ENCODE measurements at regions not wholly inside any gene's neighbourhood (a gene's known extent, or its start where the extent isn't known, plus 50 kb on each side); places are given as distances from the start of the nearest gene placed in this dataset.

- no peaks in the 10 kb centered on the region for H3K9me2 ChIP-seq
- ChIA-PET POLR2A (no interaction called here), CTCF (interaction anchor here (0.7 to 1.2 kb wide), 3 partner anchors 8 to 186 kb away, joined by 3 to 4 read pairs (median 3); no protein-coding TSS in a partner anchor)
- DNase-seq = no peak
- H3K36me3 ChIP-seq (replicated peaks in 1 of 2; ENCODE audit: control insufficient read depth in 1 of 2, insufficient read depth in 2 of 2, low read length in 1 of 2) = no peaks in the 10 kb centered on the region
- no peaks in the 10 kb centered on the region for H3K79me2 ChIP-seq (ENCODE audit: insufficient read depth)
- no peaks in the 10 kb centered on the region for H4K20me1 ChIP-seq (ENCODE audit: insufficient read depth)
- no peak overlapping the region for H2AFZ ChIP-seq (ENCODE audit: low read depth)
- H3F3A ChIP-seq (replicated peaks; ENCODE audit: insufficient read depth) = no peaks in the 10 kb centered on the region
- H3K27ac ChIP-seq (ENCODE audit: low read depth in 2 of 2, low read length in 1 of 2) = peak overlapping the region in 1 of 2 experiments; percentile 65; a peak in 2 of 4 replicates
- H3K4me2 ChIP-seq = no peak overlapping the region
- H3K4me3 ChIP-seq (ENCODE audit: low read depth in 2 of 2, low read length in 1 of 2) = no peak overlapping the region
- H3K27me3 ChIP-seq (ENCODE audit: insufficient read depth) = no peaks in the 10 kb centered on the region
- TF ChIP-seq PBX3 (IDR thresholded peaks at IDR 0.05) (peak; percentile 20; the same call in 1 of the 2 replicates), GABPA (IDR thresholded peaks at IDR 0.05; ENCODE audit: low read depth) (no peak)
- no peak overlapping the region for H3K9ac ChIP-seq
- WGBS (ENCODE audit: low lambda C conversion rate) = 39% methylated on average over 2 of the region's 2 CpGs
- no peaks in the 10 kb centered on the region for H3K9me3 ChIP-seq
- H3K4me1 ChIP-seq (ENCODE audit: control insufficient read depth in 1 of 2, insufficient read depth in 2 of 2, low read depth in 1 of 2, low read length in 1 of 2) = no peaks in the 10 kb centered on the region; a peak in 1 of 4 replicates
Measured at GRCh38 chr3:116872688-116873087, 163.1 kb downstream of the TUSC7 start.

GRCh38 chr3:116873142-116873541 is 163.6 kb downstream of the TUSC7 start:
- Histone ChIP-seq H3K79me2 (ENCODE audit: insufficient read depth) (no peaks in the 10 kb centered on the region), H3K4me2 (no peak overlapping the region), H3K36me3 (replicated peaks in 1 of 2; ENCODE audit: control insufficient read depth in 1 of 2, insufficient read depth in 2 of 2, low read length in 1 of 2) (no peaks in the 10 kb centered on the region), H3K4me3 (ENCODE audit: low read depth in 2 of 2, low read length in 1 of 2) (no peak overlapping the region), H3K9ac (no peak overlapping the region), H3K27ac (ENCODE audit: low read depth in 2 of 2, low read length in 1 of 2) (peak overlapping the region in 1 of 2 experiments; percentile 65; a peak in 2 of 4 replicates), H3F3A (replicated peaks; ENCODE audit: insufficient read depth) (no peaks in the 10 kb centered on the region), H3K4me1 (ENCODE audit: control insufficient read depth in 1 of 2, insufficient read depth in 2 of 2, low read depth in 1 of 2, low read length in 1 of 2) (no peaks in the 10 kb centered on the region; a peak in 1 of 4 replicates), H4K20me1 (ENCODE audit: insufficient read depth) (no peaks in the 10 kb centered on the region), H2AFZ (ENCODE audit: low read depth) (no peak overlapping the region), H3K27me3 (ENCODE audit: insufficient read depth) (no peaks in the 10 kb centered on the region), H3K9me3 (no peaks in the 10 kb centered on the region), H3K9me2 (no peaks in the 10 kb centered on the region)
- 88% methylated on average over 3 of the region's 3 CpGs for WGBS (ENCODE audit: low lambda C conversion rate)
- ChIA-PET POLR2A (no interaction called here), CTCF (no interaction called here)
- TF ChIP-seq POLR2AphosphoS5 (IDR thresholded peaks at IDR 0.05; ENCODE audit: low read depth, low read length) (no peak), USF2 (IDR thresholded peaks at IDR 0.05; ENCODE audit: borderline replicate concordance, low read depth, low read length) (no peak), MAX (IDR thresholded peaks at IDR 0.05; ENCODE audit: low read depth) (no peak), CTCF (IDR thresholded peaks at IDR 0.05) (no peak)
- no peak for DNase-seq

- POLR2A ChIA-PET = no interaction called here
- Histone ChIP-seq H3K4me3 (ENCODE audit: low read depth in 2 of 2, low read length in 1 of 2) (no peak overlapping the region), H3F3A (replicated peaks; ENCODE audit: insufficient read depth) (no peaks in the 10 kb centered on the region), H4K20me1 (ENCODE audit: insufficient read depth) (no peaks in the 10 kb centered on the region), H3K4me2 (no peak overlapping the region), H3K9ac (no peak overlapping the region), H3K9me3 (no peaks in the 10 kb centered on the region), H2AFZ (ENCODE audit: low read depth) (no peak overlapping the region), H3K27me3 (ENCODE audit: insufficient read depth) (no peaks in the 10 kb centered on the region), H3K4me1 (ENCODE audit: control insufficient read depth in 1 of 2, insufficient read depth in 2 of 2, low read depth in 1 of 2, low read length in 1 of 2) (no peaks in the 10 kb centered on the region; a peak in 1 of 4 replicates), H3K36me3 (replicated peaks in 1 of 2; ENCODE audit: control insufficient read depth in 1 of 2, insufficient read depth in 2 of 2, low read length in 1 of 2) (peaks cover 0 to 4% of the 10 kb centered on the region in 2 experiments), H3K27ac (ENCODE audit: low read depth in 2 of 2, low read length in 1 of 2) (no peak overlapping the region), H3K9me2 (no peaks in the 10 kb centered on the region), H3K79me2 (ENCODE audit: insufficient read depth) (no peaks in the 10 kb centered on the region)
- DNase-seq = no peak
- 85% methylated on average over 3 of the region's 3 CpGs for WGBS (ENCODE audit: low lambda C conversion rate)
- CTCF ChIA-PET = no interaction called here
- TF ChIP-seq NRF1 (IDR thresholded peaks at IDR 0.05; ENCODE audit: low read depth, low read length) (no peak), EP300 (IDR thresholded peaks at IDR 0.05; ENCODE audit: borderline replicate concordance in 1 of 2, low read depth in 1 of 2, low read length in 1 of 2) (no peak), YY1 (IDR thresholded peaks at IDR 0.05; ENCODE audit: low read depth) (no peak), CTCF (IDR thresholded peaks at IDR 0.05) (no peak), ZBTB33 (IDR thresholded peaks at IDR 0.05; ENCODE audit: borderline replicate concordance, low read depth) (no peak), MAX (IDR thresholded peaks at IDR 0.05; ENCODE audit: low read depth) (no peak), CHD2 (IDR thresholded peaks at IDR 0.05; ENCODE audit: low read length, partially characterized antibody) (no peak), SMC3 (IDR thresholded peaks at IDR 0.05; ENCODE audit: low read depth, low read length) (no peak)
Measured at GRCh38 chr3:116877968-116878367, 168.4 kb downstream of the TUSC7 start.
